OCI-M1 (cell line): ENCODE measurements at regions not wholly inside any gene's neighbourhood (a gene's known extent, or its start where the extent isn't known, plus 50 kb on each side); places are given as distances from the start of the nearest gene placed in this dataset.
A peak's percentile ranks its signal among the peaks of the same experiment; 100 is the strongest.
"Not testable (repeated sequence)": the region's sequence is repeated elsewhere in the genome, so short reads cannot be mapped to it uniquely, and the experiment has no call there.

Experiments used
- DNase-seq: peaks from one replicate; lab custom pipeline; 2025; lab: John Stamatoyannopoulos, UW

DNA sequence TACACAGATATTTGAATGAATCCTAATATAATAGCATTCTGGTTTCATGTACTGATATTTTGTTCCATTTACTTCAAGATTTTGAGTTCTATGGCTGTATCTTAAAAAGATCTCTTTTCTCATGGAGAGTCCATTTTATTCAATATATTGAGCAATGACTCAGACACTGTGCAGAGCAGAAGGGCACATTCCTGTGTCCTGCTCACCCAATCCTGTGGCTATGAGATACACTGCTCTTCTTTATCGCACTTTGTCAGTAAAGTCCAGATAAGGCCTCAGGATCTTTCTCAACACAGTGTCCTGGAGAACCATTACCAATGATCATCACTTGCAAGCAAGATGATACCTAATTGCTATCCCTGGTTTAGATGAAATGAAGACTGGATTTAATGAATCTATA lies 155.0 kb downstream of the CYSLTR2 start:
- peak; percentile 62 for DNase-seq

DNA sequence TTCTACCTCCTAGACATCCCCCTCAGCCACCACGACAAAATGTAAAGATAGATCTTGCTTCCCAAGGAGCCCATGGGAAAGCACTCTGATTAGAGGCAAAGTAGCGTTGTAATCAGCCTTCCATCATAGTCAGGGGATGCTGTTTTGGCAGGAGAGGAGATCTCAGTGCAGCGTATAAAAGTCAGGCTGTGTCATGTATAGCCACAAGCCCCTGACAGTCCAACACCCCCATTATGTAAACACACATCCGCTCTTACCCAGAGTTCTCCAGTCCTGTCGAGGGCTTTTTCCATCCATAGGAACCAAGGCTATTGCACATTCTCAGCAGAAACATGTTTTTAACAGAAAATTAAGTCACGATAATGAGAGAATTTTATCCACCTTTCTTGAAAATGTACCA lies 156.3 kb downstream of the CYSLTR2 start:
- no peak for DNase-seq

DNA sequence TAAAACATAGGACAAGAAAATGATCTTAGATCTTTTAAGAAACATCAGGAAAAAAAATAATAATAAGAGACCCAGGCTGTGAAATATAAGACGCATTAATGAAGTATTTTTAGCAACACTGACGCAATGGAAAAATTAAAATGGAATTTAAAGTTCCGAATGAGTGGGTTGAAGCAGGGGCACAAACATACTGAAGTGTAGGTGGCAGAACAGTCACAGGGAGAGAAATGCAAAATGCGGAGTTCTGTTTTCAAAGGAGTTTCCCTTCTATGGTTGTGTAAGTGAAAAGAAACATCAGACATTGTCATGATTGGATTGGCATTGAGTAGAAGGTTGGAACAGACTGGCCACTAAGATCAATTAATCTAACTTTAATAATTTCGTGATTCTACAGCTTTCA lies 159.8 kb downstream of the CYSLTR2 start:
- no peak for DNase-seq

DNA sequence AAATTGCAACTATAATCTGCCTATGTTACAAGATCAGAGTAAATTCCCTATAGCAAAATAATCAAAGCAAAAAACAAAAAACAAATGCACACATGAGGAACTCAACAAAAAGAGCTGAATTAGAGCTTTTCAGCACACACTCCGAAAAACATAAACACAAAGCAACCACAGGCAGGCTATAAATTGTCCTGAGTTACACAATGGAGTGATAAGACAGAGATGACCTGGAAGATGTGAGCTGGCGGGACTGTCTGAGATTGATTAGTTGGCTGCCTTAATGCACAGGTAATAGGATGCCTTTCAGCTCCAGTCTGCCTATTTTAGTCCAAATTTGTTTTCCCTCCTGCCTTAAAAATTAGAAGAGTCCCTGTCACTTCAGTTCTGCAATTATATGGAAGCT lies 159.0 kb upstream of the FNDC3A start:
- DNase-seq, result no peak

DNA sequence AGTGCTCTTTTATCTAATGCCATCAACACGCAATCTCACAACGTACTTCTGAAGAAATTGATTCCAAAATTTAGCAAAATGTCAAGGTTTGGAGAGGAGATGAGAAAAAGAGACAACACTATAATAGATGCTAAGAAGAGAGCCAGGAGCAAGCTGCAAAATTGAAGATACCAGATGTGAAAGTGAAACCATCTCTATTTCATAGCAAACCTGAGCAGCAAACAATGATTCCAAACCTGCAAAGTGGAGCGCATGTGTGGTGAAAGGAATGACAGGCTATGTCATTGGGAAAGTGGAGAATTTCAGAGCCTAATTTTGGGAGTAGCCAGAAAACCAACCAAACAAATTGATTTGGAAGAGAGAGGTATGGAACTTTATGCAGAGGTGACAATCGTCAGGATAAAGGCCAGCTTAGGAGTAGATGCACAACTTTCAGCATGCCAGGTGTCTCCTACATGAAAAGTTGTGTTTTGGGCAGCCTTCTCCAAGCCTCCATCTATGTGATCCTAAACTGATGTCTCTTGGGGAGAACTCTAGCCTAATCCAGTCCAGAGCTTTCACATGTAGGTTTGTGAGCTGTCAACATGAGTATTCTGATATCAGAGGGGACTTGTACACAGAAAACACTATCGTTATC lies 158.4 kb upstream of the FNDC3A start:
- DNase-seq, result peak; percentile 72

DNA sequence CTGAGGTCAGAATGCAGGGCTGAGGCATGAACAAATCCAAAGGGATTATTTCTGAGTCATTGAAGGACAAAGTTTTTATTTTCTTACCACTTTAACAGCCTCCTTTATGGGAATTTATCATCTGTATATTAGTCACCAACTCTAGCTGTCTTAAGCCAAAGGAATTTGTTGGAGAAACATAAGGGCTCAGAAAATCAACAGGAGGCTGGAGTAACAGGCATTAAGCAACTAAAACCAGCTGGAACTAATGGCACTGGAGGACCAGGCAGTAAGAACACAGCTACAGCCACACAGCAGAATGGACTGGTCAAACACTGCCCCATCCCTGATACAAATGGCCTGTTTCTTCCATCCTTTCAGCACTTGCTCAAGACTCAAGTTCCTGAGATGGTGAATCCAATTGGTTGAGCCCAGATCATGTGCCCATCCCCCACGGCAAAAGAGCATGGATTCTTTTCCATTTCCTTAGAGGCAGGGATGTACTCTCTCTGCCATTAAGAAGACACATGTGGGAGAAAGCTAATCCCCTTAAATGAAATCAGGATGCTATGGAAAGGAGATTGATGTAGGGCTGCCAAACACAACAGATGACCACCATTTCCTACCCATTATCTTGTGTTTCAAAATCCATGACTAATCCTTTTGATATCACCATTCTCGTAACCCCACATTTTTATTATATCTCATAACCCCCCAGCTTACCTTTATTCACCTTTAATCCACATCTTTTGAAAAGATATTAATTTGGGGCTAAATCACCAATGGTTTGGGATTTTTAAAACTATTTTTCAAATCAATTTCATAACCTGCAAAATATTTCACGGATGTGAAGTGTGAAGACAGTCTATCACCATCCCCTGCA lies 157.0 kb upstream of the FNDC3A start:
- DNase-seq, result no peak

DNA sequence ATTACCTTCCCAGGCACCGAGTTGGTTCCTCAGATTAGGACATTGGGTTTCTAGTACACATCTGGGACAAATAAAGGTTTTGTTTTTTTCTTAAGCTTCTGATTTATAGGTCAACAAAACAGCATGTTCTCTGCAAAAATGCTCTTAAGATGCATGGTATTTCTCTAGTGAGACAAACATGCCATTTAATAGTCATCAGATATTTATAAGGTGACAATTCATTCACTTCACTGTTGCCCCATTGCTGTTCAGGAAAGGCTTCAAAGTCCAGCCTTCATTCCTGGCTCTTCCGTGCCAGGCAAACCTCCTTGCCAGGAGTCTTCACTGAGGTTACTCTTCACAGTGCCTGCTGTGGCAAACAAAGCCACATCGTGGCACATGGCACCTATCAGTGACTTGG lies 156.3 kb upstream of the FNDC3A start:
- no peak for DNase-seq

DNA sequence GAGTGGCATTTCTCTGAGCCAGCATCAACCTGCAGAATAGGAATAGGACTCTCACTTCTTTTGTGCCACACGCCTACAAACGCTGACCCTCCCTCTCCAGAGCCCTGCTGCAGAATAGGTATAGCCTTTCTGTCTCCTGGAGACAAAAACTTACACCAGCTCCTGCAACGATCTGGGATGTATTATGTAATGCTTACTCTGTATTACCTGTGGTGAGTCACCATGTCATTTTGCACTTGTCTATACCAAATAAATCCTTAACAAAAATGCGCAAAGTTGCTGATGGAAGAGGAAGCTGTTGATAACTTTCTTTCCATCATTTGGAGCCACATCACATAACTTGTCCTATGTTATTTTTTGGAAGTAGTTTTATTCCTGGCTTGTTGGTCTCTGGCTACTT lies 155.8 kb upstream of the FNDC3A start:
- DNase-seq, result no peak

DNA sequence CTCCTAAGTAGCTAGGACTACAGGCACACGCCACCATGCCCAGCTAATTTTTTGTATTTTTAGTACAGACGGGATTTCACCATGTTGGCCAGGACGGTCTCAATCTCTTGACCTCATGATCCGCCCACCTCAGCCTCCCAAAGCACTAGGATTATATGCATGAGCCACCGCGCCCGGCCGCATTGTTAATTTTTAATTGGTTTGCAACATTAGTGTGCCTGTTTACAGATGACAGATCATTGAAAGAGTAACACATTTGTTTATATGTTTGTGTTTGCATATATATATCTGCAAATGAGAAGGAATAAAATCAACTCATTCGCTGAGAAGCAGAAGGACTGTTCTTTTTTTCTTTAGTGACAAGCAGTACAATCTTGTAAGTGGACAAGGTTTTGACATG lies 152.2 kb upstream of the FNDC3A start:
- not testable (repeated sequence) for DNase-seq

DNA sequence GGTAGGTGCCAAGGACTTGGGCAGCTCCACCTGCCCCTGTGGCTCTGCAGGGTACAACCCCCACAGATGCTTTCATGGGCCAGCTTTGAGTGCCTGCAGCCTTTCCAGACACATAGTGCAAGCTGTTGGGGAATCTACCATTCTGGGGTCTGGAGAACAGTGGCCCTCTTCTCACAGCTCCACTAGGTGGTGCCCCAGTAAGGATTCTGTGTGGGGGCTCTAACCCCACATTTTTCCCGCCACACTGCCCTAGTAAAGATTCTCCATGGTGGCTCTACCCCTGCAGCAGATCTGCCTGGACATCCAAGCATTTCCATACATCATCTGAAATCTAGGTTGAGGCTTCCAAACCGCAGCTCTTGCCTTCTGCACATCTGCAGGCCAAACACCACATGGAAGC lies 149.7 kb upstream of the FNDC3A start:
- DNase-seq, result no peak

DNA sequence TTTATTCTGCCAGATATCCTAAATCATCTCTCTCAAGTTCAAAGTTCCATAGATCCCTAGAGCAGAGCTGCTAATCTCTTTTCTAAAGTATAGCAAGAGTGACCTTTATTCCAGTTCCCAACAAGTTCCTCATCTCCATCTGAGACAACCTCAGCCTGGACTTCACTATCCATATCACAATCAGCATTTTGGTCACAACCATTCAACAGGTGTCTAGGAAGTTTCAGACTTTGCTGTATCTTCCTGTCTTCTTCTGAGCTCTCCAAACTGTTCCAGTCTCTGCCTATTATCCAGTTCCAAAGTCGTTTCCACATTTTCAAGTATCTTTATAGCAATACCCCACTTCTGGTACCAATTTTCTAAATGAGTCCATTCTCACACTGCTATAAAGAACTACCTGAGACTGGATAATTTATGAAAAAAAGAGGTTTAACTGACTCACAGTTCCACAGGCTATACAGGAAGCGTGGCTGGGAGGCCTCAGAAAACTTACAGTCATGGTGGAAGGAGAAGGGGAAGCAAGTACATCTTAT lies 148.7 kb upstream of the FNDC3A start:
- DNase-seq, result not testable (repeated sequence)

DNA sequence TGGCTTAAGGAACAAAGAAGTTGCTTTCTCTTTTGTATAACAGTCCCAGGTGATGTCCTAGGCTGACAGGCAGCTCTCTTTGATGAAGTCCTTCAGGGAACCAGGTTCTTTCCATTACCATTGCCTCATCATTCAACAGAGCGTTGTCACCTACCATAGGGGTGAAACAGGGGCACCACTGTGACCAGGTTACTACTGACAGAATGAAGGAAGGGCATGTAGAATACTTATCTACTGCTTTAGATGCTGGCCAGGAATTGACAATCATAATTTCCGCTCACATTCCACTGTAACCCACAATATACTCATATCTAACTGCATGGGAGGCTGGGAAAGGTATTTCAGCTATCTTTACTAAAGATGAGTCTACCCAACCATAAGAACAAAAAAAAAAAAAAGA lies 148.0 kb upstream of the FNDC3A start:
- no peak for DNase-seq

DNA sequence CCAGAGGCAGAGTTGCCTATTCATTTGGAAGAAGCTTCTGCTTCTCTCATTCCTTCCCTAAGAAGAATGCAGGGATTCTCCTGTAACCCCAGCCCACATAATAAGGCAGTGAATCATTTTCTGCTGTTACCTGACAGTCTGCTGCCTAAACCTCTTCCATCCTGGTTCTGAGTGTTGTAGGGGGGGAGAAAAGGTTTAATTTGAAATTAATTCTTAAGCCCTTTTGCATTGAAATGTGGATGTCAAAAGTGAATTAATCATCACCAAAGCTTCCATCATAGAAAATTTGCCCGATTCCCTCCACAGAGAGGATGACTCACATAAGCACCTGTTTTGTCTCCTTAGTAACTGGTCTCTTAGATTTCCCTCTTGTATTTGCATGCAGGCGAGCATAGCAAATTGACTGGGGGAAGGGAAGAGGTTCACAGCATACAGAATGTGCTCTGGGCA lies 146.7 kb upstream of the FNDC3A start:
- DNase-seq, result no peak

DNA sequence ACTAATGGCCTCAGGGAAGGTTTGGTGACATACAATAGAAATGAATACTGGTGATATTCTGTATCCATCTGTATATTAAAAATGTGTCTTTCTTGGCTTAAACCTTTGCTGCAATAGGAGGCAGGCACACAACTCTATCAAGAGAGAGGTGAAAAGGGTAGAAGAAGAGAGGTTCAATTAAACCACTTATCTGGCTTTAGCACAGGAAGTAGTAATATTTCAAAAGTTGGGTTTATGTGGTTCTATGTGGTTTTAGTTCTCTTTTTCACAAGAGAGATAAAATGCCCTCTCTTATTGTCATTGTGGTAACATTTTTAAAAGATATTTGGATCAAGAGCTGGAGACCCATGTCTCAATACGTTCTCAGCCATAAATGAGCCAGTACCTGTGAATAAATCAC lies 146.2 kb upstream of the FNDC3A start:
- DNase-seq, result peak; percentile 66

DNA sequence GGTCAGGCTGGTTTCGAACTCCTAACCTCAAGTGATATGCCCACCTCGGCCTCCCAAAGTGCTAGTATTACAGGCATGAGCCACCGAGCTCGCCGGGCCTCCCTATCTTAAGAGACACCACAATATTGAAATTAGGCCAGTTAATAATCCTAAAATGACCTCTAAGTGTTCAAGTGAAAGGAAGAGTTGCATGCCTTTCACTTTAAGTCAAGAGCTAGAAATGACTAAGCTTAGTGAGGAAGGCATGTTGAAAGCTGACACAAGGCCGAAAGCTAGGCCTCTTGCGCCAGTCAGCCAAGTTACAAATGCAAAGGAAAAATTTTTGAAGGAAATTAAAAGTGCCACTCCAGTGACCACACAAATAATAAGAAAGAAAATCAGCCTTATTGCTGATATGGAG lies 144.5 kb upstream of the FNDC3A start:
- DNase-seq, result no peak

DNA sequence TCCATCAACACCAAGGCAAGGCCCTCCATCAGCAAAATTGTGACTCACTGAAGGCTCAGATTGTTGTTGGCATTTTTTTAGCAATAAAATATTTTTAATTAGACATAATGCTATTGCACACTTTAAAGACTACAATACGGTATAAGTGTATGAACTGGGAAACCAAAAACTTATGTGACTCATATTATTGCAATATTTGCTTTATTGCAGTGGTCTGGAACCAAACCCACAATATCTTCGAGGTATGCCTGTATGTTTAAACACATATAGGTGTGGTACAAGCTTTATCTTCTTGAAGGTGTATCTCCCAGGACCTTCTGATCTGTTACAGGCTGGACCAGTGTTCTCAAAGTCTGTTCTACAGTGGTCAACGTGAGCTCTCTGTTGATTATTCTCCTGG lies 142.3 kb upstream of the FNDC3A start:
- no peak for DNase-seq

DNA sequence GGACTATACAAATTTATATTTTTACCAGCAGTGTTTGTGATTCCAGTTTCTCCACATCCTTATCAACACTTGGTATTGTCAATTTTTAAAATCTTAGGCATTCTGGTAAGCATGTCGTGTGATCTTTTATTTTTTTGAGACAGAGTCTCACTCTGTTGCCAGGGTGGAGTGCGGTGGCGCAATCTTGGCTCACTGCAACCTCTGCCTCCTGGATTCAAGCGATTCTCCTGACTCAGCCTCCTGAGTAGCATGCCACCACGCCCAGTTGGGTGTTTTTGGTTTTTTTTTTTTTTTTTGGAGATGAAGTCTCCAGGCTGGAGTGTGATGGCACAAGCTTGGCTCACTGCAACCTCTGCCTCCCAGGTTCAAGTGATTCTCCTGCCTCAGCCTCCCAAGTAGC lies 140.4 kb upstream of the FNDC3A start:
- not testable (repeated sequence) for DNase-seq

DNA sequence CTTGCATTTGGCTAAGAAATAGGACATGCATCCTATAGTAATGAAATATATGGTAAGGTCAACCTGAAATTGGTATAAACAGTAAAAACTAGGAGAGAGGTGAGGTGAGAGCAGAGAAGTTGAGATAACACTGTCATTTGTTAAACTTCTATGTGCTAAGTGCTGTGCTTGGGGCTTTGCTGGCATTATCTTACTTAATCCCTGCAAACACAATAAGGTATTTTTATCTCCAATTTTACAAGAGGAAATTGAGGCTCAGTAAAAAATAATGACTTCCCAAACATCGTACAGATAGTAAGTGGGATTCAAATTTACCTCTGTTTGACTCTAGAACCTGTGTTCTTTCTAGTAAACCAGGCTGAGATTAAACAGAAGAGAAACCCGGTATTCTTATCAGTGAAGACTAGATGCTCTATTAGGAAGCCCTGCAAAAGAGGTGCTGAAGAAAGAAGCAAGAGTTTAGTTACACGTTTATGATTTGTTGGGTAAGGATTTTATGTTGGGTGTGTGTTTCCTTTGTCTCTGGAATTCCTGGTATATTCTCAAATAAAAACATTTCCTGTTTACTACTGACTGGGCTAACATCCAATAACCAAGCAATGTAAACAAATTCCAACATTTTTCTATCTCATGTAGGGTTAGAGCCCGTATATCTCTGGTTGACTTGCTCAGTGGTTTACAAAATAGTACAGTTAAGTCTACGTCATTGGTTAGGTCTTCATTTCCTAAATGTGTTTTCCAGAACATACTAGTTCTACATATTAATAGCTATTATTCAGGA lies 137.3 kb upstream of the FNDC3A start:
- no peak for DNase-seq

DNA sequence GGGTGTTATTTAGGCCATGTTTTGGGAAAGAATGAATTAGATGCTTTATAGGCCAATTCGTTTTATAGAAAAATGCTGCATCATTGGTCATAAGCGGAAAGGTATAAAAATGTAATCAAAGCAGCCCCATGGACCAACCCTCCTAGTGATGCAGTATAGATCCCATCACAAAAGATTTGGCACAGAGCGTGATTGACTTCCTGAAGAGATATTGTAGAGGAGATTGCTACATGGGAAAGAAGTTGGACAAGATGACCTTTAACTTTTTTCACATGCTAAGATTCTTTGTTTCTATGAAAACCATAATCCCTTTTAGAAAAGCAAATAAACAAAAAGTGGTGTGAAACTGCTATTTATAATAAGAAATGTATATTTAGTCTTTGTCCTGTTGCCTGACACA lies 136.5 kb upstream of the FNDC3A start:
- no peak for DNase-seq

DNA sequence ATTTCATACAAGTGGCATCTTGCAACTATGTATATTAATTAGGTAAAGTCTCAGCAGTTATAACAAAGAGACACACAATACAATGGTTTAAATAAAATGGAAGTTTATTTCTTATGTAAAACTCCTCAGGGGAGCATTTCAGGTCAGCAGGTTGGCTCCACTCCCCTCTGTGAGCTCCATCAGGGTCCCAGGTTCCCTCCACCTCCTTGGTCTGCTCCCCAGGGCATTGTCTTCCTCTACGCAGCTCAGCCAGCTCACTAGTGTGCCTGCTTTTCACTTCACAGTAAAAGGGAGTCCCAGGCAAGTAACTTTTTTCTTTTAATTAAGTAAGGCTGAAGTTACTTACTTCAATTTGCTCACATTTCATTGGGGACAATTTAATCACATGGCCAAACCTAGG lies 135.3 kb upstream of the FNDC3A start:
- DNase-seq, result no peak

DNA sequence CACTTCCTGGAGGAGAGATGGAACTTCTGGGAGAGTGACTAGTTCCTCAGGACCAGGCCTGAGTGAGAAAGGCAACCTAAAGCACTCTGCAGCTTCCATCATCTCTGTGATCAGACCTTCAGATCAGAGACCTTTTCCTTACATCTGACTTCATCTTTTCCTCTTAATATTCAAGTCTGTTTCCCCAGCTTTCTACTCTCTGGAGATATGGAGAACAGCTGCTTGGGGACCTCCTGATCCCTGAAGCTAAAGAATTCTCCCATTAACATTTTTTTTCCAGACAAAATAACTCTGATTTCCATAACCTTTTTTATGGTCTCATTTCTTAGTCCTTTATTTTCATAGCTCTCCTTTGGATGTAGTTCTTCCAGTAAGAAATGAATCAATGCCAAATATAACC lies 133.4 kb upstream of the FNDC3A start:
- DNase-seq, result no peak

DNA sequence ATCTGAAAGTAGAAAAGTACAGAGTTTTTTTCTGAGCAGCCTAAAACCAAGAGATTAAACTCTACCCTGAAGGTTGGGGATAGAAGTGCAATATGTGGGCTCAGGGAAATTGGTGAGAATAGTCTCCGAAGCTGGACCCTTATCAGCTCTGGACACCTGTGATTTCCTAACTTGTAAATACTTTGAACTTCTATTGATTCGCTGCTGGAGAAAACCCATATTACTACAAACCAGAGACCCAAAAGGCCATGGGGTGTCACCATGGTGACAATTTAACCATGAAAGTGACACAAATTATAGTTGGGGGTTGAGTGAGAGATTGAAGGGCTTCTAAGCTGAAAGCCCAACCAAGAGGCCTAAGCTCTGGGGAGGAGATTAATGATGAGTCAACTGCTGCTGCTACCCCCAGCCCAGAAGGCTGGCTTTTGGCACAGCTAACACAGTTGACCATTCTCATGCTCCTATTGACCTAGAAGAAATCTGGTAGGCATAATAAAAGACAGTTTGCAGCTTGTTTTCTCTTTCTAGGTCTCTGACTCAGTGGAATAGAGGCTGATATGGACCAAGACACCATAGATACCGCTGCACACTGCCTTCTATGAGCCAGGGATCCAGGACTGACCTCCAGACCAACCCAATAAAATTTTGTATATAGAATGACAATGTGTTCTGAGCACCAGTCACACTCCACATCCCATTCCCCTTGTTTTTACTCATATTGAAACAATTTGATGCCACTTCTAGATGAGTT lies 131.9 kb upstream of the FNDC3A start:
- DNase-seq, result peak; percentile 80
